Stimulated activated CD4-positive, alpha-beta T cell treated with anti-CD3 and anti-CD28 coated beads, Interleukin-12 subunit alpha, Interleukin-12 subunit beta, amount 100 ng/mL, for 4 hours (primary cell): ENCODE measurements at regions not wholly inside any gene's neighbourhood (a gene's known extent, or its start where the extent isn't known, plus 50 kb on each side); places are given as distances from the start of the nearest gene placed in this dataset.
"Not testable (repeated sequence)": the region's sequence is repeated elsewhere in the genome, so short reads cannot be mapped to it uniquely, and the experiment has no call there.

ENCODE experiments used
- DNase-seq: peaks from one replicate; pipeline ENCODE4 v3.0.0-alpha.2; 2020

GRCh38 chr14:62436261-62436660, 609.0 kb downstream of the KCNH5 start:
- no peak for DNase-seq

- no peak for DNase-seq
Measured at GRCh38 chr14:62439210-62439609, 606.0 kb downstream of the KCNH5 start.

- no peak for DNase-seq
Measured at GRCh38 chr14:62443796-62444195, 601.5 kb downstream of the KCNH5 start.

- no peak for DNase-seq
Measured at GRCh38 chr14:62445570-62445969, 599.7 kb downstream of the KCNH5 start.

GRCh38 chr14:62451221-62451620, 594.0 kb downstream of the KCNH5 start:
- DNase-seq = no peak

GRCh38 chr14:62453226-62453625, 592.0 kb downstream of the KCNH5 start:
- no peak for DNase-seq

- no peak for DNase-seq
Measured at GRCh38 chr14:62455446-62455845, 589.8 kb downstream of the KCNH5 start.

GRCh38 chr14:62462988-62463387, 582.3 kb downstream of the KCNH5 start:
- DNase-seq = no peak

- DNase-seq = no peak
Measured at GRCh38 chr14:62468946-62469345, 576.3 kb downstream of the KCNH5 start.

GRCh38 chr14:62470935-62471334, 574.3 kb downstream of the KCNH5 start:
- no peak for DNase-seq

GRCh38 chr14:62491146-62491545, 554.1 kb downstream of the KCNH5 start:
- no peak for DNase-seq

- no peak for DNase-seq
Measured at GRCh38 chr14:62497708-62498107, 547.5 kb downstream of the KCNH5 start.

- DNase-seq = no peak
Measured at GRCh38 chr14:62501021-62501750, 544.1 kb downstream of the KCNH5 start.

- DNase-seq = no peak
Measured at GRCh38 chr14:62505045-62505444, 540.2 kb downstream of the KCNH5 start.

- not testable (repeated sequence) for DNase-seq
Measured at GRCh38 chr14:62521309-62521708, 523.9 kb downstream of the KCNH5 start.

- DNase-seq = no peak
Measured at GRCh38 chr14:62528296-62528695, 517.0 kb downstream of the KCNH5 start.

GRCh38 chr14:62532181-62532580, 513.1 kb downstream of the KCNH5 start:
- DNase-seq = no peak

- DNase-seq = no peak
Measured at GRCh38 chr14:62546862-62547474, 498.3 kb downstream of the KCNH5 start.

- DNase-seq = no peak
Measured at GRCh38 chr14:62557416-62557815, 487.8 kb downstream of the KCNH5 start.

GRCh38 chr14:62558451-62558850, 486.8 kb downstream of the KCNH5 start:
- no peak for DNase-seq

GRCh38 chr14:62585247-62585646, 460.0 kb downstream of the KCNH5 start:
- DNase-seq = no peak

GRCh38 chr14:62592877-62593276, 452.4 kb downstream of the KCNH5 start:
- DNase-seq = no peak

- DNase-seq = no peak
Measured at GRCh38 chr14:62597143-62597542, 448.1 kb downstream of the KCNH5 start.

GRCh38 chr14:62599616-62600385, 445.5 kb downstream of the KCNH5 start:
- DNase-seq = no peak
